GM12892 (cell line): ENCODE measurements at regions not wholly inside any gene's neighbourhood (a gene's known extent, or its start where the extent isn't known, plus 50 kb on each side); places are given as distances from the start of the nearest gene placed in this dataset.

Experiments used
- POLR2A ChIP-seq: IDR thresholded peaks from 2 replicates; pipeline ENCODE4 v1.6.1; 2011; ENCODE audit warnings: low read depth, low read length, control low read depth
- POLR2AphosphoS5 ChIP-seq: IDR thresholded peaks from 2 replicates; pipeline ENCODE4 v1.6.1; 2011; ENCODE audit warnings: low read depth, low read length, control low read depth
- TAF1 ChIP-seq: IDR thresholded peaks from 2 replicates; pipeline ENCODE4 v1.6.1; 2011; ENCODE audit warnings: low read depth, mild to moderate bottlenecking, control low read depth, low read length, borderline replicate concordance

DNA sequence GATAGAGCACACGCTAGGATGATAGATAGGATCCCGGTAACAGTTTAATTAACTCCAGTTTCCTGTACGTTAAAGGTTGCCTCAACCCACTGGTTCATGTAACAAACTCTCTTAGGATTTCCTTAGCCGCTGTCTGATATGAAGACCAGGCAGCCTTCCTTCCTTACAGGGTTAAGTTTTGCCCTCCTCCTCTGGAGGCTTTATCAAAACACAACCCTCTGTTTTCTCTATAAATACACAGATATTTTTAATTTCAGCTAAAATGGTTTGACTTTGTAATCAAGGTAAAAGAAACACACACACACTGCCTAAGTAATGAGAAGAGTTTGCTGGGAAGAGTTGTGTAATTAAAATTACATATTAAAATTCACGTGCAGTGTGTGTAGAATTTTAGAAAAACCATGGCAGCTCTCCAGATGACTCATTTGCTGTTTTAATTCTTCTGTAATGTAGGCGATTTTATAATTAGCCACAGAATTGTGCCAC lies 369.8 kb downstream of the CSNK1G3 start:
- no peak for TF ChIP-seq TAF1
- no peak for TF ChIP-seq POLR2A
- no peak for TF ChIP-seq POLR2AphosphoS5
